ENCODE measurements at regions not wholly inside any gene's neighbourhood (a gene's known extent, or its start where the extent isn't known, plus 50 kb on each side); places are given as distances from the start of the nearest gene placed in this dataset.

DNA sequence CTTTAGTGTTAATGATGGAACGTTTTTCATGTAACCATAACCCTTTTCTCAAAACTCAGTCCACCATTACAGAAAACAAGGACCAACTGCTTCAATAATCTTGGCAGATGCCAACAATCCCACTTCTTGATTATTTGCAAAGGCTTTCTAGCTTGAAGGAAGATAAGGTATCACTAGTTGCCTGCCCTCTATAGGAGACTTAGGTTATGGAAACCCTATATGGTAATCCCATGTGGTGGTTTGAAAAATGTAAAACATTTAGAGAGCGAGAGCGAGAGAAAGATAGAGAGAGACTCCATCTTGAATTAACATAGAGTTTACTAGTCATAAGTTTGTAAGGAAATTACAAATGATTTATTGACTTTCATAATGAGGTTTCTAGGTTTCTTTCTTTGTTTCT, 1627.5 kb upstream of the TENM3 start:
- no peak overlapping the region for H4K8ac ChIP-seq (ENCODE audit: low read depth in 2 of 2, low read length in 2 of 2)
- DNase-seq (no peak), ATAC-seq (ENCODE audit: low read depth) (no peak)
- TF ChIP-seq, protein P1, sequence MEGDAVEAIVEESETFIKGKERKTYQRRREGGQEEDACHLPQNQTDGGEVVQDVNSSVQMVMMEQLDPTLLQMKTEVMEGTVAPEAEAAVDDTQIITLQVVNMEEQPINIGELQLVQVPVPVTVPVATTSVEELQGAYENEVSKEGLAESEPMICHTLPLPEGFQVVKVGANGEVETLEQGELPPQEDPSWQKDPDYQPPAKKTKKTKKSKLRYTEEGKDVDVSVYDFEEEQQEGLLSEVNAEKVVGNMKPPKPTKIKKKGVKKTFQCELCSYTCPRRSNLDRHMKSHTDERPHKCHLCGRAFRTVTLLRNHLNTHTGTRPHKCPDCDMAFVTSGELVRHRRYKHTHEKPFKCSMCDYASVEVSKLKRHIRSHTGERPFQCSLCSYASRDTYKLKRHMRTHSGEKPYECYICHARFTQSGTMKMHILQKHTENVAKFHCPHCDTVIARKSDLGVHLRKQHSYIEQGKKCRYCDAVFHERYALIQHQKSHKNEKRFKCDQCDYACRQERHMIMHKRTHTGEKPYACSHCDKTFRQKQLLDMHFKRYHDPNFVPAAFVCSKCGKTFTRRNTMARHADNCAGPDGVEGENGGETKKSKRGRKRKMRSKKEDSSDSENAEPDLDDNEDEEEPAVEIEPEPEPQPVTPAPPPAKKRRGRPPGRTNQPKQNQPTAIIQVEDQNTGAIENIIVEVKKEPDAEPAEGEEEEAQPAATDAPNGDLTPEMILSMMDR (conservative IDR thresholded peaks at IDR 0.05; ENCODE audit: low read depth, low read length), result no peak
- no peak for TF ChIP-seq BHLHE40 (IDR thresholded peaks at IDR 0.05; ENCODE audit: low read depth, low read length)
- TF ChIP-seq, protein P2, sequence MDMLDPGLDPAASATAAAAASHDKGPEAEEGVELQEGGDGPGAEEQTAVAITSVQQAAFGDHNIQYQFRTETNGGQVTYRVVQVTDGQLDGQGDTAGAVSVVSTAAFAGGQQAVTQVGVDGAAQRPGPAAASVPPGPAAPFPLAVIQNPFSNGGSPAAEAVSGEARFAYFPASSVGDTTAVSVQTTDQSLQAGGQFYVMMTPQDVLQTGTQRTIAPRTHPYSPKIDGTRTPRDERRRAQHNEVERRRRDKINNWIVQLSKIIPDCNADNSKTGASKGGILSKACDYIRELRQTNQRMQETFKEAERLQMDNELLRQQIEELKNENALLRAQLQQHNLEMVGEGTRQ (IDR thresholded peaks at IDR 0.05; ENCODE audit: low read depth, low read length), result no peak
- TF ChIP-seq CEBPB (IDR thresholded peaks at IDR 0.05; ENCODE audit: low read depth, low read length), result no peak
- TF ChIP-seq RFX5 (IDR thresholded peaks at IDR 0.05; ENCODE audit: low read depth, low read length), result no peak
- TF ChIP-seq RCOR1 (IDR thresholded peaks at IDR 0.05; ENCODE audit: insufficient replicate concordance, low read length), result no peak
- TF ChIP-seq MAFK (IDR thresholded peaks at IDR 0.05; ENCODE audit: low read depth, low read length), result no peak
- no peak for TF ChIP-seq MAZ (IDR thresholded peaks at IDR 0.05; ENCODE audit: borderline replicate concordance, low read depth, low read length)
- no peak for TF ChIP-seq RAD21 (IDR thresholded peaks at IDR 0.05; ENCODE audit: low read length)
- no peak for TF ChIP-seq MXI1 (IDR thresholded peaks at IDR 0.05; ENCODE audit: borderline replicate concordance, low read depth, low read length)
- no peak for TF ChIP-seq POLR2A (IDR thresholded peaks at IDR 0.05; ENCODE audit: low read depth, low read length)
- TF ChIP-seq CHD1 (IDR thresholded peaks at IDR 0.05; ENCODE audit: low read depth, low read length), result no peak
- no peak for TF ChIP-seq SMC3 (IDR thresholded peaks at IDR 0.05; ENCODE audit: low read depth, low read length)
- TF ChIP-seq FOS (IDR thresholded peaks at IDR 0.05; ENCODE audit: low read depth, low read length), result no peak
- TF ChIP-seq NFE2L2 (IDR thresholded peaks at IDR 0.05; ENCODE audit: low read depth, low read length), result no peak
- TF ChIP-seq, protein P3, sequence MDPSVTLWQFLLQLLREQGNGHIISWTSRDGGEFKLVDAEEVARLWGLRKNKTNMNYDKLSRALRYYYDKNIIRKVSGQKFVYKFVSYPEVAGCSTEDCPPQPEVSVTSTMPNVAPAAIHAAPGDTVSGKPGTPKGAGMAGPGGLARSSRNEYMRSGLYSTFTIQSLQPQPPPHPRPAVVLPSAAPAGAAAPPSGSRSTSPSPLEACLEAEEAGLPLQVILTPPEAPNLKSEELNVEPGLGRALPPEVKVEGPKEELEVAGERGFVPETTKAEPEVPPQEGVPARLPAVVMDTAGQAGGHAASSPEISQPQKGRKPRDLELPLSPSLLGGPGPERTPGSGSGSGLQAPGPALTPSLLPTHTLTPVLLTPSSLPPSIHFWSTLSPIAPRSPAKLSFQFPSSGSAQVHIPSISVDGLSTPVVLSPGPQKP (IDR thresholded peaks at IDR 0.05; ENCODE audit: borderline replicate concordance, low read depth, low read length), result no peak
- no peak overlapping the region for H3K23ac ChIP-seq (ENCODE audit: low read depth, low read length)
- no peak overlapping the region for H3K27ac ChIP-seq (ENCODE audit: insufficient read depth, low read length)
- no peak overlapping the region for H3K4ac ChIP-seq (ENCODE audit: low read depth, low read length)
- ChIA-PET POLR2A (ENCODE audit: unreplicated experiment) (no interaction called here), CTCF (no interaction called here)
- H2BK15ac ChIP-seq (ENCODE audit: low read depth, low read length), result no peak overlapping the region
- no peaks in the 10 kb centered on the region for H3K79me1 ChIP-seq (ENCODE audit: low read depth in 1 of 2, low read length in 2 of 2)
- BruUV-seq (replicated peaks), result no TSS peak
- no peak overlapping the region for H2AK5ac ChIP-seq (ENCODE audit: low read depth, low read length)
- H2BK120ac ChIP-seq (ENCODE audit: low read depth, low read length), result no peak overlapping the region
- H3K9me3 ChIP-seq (ENCODE audit: control insufficient read depth, insufficient read depth, low read length), result no peaks in the 10 kb centered on the region
- no peak overlapping the region for H2BK5ac ChIP-seq (ENCODE audit: low read depth, low read length, poor library complexity, severe bottlenecking)
- H3K18ac ChIP-seq (ENCODE audit: low read depth, low read length), result no peak overlapping the region
- no peaks in the 10 kb centered on the region for H3K36me3 ChIP-seq (ENCODE audit: control insufficient read depth, insufficient read depth, low read length)
- in situ Hi-C loops (cut with MboI; ENCODE audit: low sequenced_read_pairs) (no loop called here), dilution Hi-C loops (cut with HindIII; ENCODE audit: low sequenced_read_pairs, unreplicated experiment) (no loop called here), intact Hi-C loops (cut with micrococcal nuclease) (no loop called here)
- H4K91ac ChIP-seq (ENCODE audit: insufficient read depth, low read depth, low read length), result no peak overlapping the region
- H2BK20ac ChIP-seq (ENCODE audit: low read depth, low read length), result no peak overlapping the region
- no peaks in the 10 kb centered on the region for H3K9me1 ChIP-seq (ENCODE audit: insufficient read depth, low read length)
- no peak overlapping the region for H3K56ac ChIP-seq (ENCODE audit: extremely low read depth, insufficient read depth, low read length)
- no CpG with 5 or more reads among the region's 3 CpGs for WGBS, 2 experiments (ENCODE audit: extremely low coverage in 2 of 2, insufficient read length in 1 of 2)
- no peak overlapping the region for H2AFZ ChIP-seq (replicated peaks; ENCODE audit: low read length, poor library complexity)
- H3K27me3 ChIP-seq (ENCODE audit: control insufficient read depth, insufficient read depth, low read length), result no peaks in the 10 kb centered on the region
- no peak overlapping the region for H3K14ac ChIP-seq (replicated peaks; ENCODE audit: low read depth, low read length)
- no peaks in the 10 kb centered on the region for H4K20me1 ChIP-seq (ENCODE audit: insufficient read depth, low read length)
- no peak overlapping the region for H4K5ac ChIP-seq (ENCODE audit: low read depth, low read length)
- no peaks in the 10 kb centered on the region for H3K4me1 ChIP-seq (ENCODE audit: control insufficient read depth, insufficient read depth, low read length)
- H3K4me2 ChIP-seq (ENCODE audit: low read depth, low read length), result no peak overlapping the region
- no peak overlapping the region for H3K4me3 ChIP-seq (ENCODE audit: insufficient read depth, low read depth, low read length)
- no peak overlapping the region for H3K9ac ChIP-seq (ENCODE audit: low read depth, low read length)
- no peak overlapping the region for H2AK9ac ChIP-seq (replicated peaks; ENCODE audit: low read depth, low read length, poor library complexity)

Measured in IMR-90 (cell line).